ENCODE measurements at regions not wholly inside any gene's neighbourhood (a gene's known extent, or its start where the extent isn't known, plus 50 kb on each side); places are given as distances from the start of the nearest gene placed in this dataset.

DNA sequence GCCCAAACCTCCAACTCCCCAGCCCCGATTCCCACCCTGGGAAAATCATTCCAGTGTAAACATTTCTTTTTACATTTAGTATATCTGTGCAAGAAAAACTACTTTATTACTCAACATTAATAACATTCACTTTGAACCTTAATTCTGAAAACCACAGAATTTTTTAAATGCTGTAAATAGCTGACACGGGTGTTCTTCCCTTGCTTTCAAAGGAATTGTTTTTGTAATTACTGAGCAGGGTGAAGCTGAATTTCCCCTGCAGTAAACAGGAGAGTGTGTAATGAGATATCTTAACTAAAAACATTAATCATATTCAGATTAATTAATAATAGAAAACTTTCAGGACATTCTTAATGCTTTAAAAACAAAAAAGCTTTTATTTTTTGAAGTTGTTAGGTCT is 99.3 kb upstream of the CITED2 start:
- Histone ChIP-seq H3K27me3 (ENCODE audit: low read depth) (no peaks in the 10 kb centered on the region), H3K9me3 (no peaks in the 10 kb centered on the region), H3K36me3 (no peaks in the 10 kb centered on the region), H3K4me3 (peak overlapping the region; percentile 7), H3K27ac (peak overlapping the region; percentile 57), H3K4me1 (peaks cover 17% of the 10 kb centered on the region)
- TF ChIP-seq CTCF (IDR thresholded peaks at IDR 0.05): no peak
- no peak for ATAC-seq
- DNase-seq: no peak
- intact Hi-C loops (cut with DNase I): no loop called here

DNA sequence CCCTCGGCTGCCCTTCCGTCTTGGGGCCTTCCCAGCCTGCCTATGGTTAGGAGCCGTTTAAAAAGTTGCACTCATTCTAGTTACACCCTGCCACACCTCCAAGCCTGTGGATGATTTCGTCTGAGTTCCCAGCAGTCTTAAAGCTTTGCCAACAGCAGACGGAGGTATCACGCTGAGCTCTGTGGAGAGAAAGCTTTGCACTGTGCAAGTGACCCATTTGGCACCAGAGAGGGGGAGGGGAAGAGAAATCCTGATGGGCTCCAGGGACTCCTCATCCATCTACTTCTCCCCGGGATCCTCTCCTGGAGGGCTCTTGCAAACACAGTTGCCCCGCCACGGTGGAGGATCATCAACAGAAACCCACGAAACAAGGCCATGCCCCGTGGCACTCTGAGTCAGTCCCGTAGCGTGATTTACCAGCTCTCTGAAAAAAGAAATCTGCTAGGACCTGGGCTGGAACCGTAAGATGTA is 98.8 kb upstream of the CITED2 start:
- Histone ChIP-seq H3K36me3 (no peaks in the 10 kb centered on the region), H3K4me1 (peaks cover 17% of the 10 kb centered on the region), H3K9me3 (no peaks in the 10 kb centered on the region), H3K27me3 (ENCODE audit: low read depth) (no peaks in the 10 kb centered on the region), H3K27ac (peak overlapping the region; percentile 57), H3K4me3 (peak overlapping the region; percentile 7)
- intact Hi-C loops (cut with DNase I): no loop called here
- no peak for TF ChIP-seq CTCF (IDR thresholded peaks at IDR 0.05)
- ATAC-seq: peak in 1 of 2 donors; percentile 49
- DNase-seq: no peak

DNA sequence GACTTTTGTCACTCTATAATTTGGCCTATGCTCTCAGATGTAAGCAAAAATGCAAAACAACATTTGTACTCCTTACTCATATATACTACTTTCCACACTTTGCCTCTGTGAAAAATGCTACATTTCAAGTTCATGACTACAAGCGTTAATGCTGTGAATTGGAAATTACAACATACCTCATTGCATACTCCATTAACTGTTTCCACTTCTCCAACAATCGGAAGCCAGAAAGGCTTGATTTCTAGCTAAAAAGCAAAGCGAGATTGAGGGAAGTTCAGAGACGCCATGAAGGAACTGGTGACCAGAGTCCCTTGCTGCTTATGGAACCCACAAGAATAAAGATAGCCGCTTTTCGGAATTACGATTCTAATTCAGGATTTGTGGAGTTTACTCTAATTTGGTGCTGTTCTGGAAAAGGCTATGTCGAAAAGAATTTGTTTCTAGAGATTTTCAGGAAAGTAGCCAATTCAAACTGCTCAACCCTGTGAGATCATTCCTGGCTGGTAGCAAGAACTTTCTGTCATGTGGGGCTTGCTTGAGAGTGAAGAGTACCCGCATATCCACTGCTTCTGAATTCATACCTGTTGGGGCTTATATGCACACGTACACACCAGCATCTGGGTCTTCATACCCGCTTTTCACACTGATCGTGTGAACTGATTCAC is 98.0 kb upstream of the CITED2 start:
- Histone ChIP-seq H3K27me3 (ENCODE audit: low read depth) (no peaks in the 10 kb centered on the region), H3K9me3 (no peaks in the 10 kb centered on the region), H3K36me3 (no peaks in the 10 kb centered on the region), H3K27ac (peak overlapping the region; percentile 57), H3K4me1 (peaks cover 17% of the 10 kb centered on the region), H3K4me3 (no peak overlapping the region)
- ATAC-seq: peak; percentile 22 to 33
- DNase-seq: no peak
- intact Hi-C loops (cut with DNase I): no loop called here
- TF ChIP-seq CTCF (IDR thresholded peaks at IDR 0.05): no peak

- no peak for DNase-seq
- Histone ChIP-seq H3K27me3 (ENCODE audit: low read depth) (no peaks in the 10 kb centered on the region), H3K9me3 (no peaks in the 10 kb centered on the region), H3K36me3 (no peaks in the 10 kb centered on the region), H3K27ac (no peak overlapping the region), H3K4me3 (no peak overlapping the region), H3K4me1 (peaks cover 17% of the 10 kb centered on the region)
- no peak for TF ChIP-seq CTCF (IDR thresholded peaks at IDR 0.05)
- intact Hi-C loops (cut with DNase I): no loop called here
- ATAC-seq: peak; percentile 37 to 69
These were observed 96.5 kb upstream of the CITED2 start for GRCh38 chr6:139470997-139471396.

GRCh38 chr6:139468178-139468819 is 93.9 kb upstream of the CITED2 start:
- Histone ChIP-seq H3K27ac (no peak overlapping the region), H3K27me3 (ENCODE audit: low read depth) (no peaks in the 10 kb centered on the region), H3K4me3 (no peak overlapping the region), H3K9me3 (no peaks in the 10 kb centered on the region), H3K4me1 (peaks cover under 1% of the 10 kb centered on the region), H3K36me3 (no peaks in the 10 kb centered on the region)
- no peak for TF ChIP-seq CTCF (IDR thresholded peaks at IDR 0.05)
- ATAC-seq: no peak
- DNase-seq: no peak
- intact Hi-C loops (cut with DNase I): no loop called here

Data from lower lobe of right lung (tissue), 2 donors.